NCI-H748 (cell line): ENCODE measurements at regions not wholly inside any gene's neighbourhood (a gene's known extent, or its start where the extent isn't known, plus 50 kb on each side); places are given as distances from the start of the nearest gene placed in this dataset.
A peak's percentile ranks its signal among the peaks of the same experiment; 100 is the strongest.

ENCODE experiments used
- DNase-seq: peaks from one replicate; lab custom pipeline; 2025; ENCODE audit not compliant: unreplicated experiment; lab: John Stamatoyannopoulos, UW

DNA sequence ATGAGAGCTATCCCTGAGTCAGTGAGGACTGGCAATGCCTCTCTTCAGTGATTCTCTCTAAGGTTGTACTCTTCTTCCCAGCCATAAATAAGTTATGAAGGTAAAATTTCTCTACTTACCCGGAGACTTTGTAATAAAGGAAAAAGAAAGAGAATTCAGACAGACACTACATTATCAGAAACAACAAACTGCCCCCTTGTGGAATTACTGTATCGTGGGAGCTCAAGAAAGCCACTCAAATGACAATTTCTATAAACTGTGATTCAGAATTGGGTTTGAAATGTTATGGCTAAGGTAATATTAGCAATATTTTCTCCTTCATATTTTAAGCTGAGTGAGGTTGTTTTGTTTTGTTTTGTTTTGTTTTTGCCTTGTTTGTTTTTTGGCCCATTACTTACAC, 155.8 kb upstream of the TANK start:
- peak; percentile 6 for DNase-seq

DNA sequence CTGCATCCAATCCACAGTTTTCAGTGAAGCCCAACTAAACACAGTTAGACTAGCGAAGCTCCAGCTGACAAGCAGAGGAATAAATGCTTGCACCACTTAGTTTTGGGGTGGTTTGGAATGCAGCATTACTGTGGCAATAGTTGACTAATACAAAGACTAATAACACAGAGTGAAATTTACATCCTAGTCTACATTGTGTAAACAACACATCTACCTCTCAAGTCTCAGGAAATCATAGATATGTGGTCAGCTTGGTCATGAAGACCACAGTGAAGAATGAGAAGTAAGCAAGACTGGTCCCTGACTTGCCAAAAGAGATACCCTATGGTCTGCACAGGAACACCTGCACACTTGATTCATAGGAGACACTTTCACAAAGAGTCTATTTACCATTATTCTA, 155.1 kb upstream of the TANK start:
- no peak for DNase-seq

DNA sequence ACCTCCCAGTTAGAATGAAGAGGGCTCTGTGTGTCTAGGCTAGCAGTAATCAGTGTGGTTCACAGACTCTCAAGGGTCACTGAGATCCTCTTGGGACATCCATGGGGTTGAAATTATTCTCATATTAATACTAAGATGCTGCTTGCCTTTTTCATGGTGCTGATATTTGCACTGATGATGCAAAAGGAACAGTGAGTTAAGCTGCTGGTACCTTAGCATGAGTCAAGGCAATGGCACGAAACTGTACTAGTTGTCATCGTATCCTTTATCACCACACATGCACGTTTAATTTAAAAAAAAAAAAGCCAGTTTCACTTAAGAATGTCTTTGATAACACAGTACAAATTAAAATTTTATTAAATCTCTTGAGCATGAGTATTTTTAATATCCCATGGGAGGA, 151.9 kb upstream of the TANK start:
- no peak for DNase-seq

DNA sequence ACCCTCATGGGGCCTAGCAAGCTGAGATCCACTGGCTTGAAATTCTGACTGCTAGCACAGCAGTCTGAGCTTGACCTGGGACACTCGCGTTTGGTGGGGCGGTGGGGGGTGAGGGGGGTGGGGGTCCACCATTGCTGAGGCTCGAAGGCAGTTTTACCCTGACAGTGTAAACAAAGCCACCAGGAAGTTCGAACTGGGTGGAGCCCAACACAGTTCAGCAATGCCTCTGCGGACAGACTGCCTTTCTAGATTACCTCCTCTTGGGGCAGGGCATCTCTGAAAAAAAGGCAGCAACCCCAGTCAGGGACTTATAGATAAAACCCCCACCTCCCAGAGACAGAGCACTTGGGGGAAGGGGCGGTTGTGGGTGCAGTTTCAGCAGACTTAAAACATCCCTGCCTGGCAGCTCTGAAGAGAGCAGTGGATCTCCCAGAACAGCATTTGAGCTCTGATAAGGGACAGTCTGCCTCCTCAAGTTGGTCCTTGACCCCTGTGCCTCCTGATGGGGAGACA, 149.7 kb upstream of the TANK start:
- no peak for DNase-seq

DNA sequence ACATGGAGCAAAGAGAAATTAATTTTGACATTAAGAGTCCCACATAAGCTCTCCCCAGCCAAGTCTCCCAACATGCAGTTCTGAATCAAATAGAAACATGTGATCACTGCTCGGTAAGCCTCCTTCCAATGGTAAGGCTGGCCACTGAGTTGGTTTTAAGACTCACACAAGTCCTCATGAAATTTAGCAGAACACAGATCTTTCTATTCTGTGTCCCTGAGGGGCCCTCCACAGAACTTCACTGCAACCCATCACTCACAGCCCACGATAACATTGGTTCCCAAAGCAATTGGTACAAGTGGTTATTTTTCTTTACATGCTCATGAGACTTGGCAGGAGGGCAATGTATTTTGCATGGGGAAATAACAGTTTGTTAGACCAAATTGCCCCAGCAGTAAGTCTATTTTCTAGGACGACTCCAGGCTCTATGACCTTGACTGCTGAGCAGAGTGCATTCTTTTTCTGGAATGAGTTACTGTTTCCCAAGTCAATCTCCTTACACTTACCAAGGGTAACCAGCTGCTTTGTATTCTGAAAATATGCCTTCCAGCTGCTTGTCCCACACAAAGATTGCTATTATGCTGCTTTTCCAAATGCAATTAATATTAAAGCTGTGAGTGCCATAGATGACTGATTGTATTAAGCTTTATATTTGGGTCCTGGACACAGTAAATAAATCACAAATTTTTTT, 142.3 kb upstream of the TANK start:
- DNase-seq = no peak

DNA sequence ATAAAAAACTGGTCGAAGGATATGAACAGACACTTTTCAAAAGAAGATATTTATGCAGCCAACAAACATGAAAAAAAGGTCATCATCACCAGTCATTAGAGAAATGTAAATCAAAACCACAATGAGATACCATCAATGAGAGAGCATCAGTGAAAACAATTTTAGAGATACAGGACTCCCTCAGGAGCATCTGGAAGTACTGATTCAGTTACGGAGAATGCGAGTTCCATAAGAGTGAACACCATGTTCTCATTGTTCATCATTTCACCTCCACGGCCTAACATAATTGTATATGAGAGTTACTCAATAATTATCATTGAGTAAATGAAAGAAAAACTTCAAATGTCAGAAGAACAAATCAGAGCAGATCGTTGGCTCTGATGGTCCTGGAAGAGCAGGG, 140.9 kb upstream of the TANK start:
- no peak for DNase-seq

DNA sequence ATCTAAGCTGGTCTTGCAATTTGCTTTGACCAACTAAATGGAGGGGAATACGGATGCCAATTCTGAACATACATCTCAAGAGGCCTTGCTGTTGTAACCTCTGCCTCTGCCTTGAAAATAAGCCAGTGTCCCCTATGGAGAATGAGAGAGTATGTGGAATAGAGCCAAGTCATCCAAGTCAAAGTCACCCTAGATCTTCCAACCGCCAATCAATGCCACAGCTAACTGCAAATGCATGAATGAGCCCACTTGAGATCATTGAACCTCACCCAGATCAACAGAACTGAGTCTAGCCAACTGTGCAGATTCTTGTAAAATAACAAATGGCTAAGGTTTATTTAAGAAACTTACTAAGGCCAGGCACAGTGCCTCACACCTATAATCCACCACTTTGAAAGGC, 139.8 kb upstream of the TANK start:
- DNase-seq = no peak

DNA sequence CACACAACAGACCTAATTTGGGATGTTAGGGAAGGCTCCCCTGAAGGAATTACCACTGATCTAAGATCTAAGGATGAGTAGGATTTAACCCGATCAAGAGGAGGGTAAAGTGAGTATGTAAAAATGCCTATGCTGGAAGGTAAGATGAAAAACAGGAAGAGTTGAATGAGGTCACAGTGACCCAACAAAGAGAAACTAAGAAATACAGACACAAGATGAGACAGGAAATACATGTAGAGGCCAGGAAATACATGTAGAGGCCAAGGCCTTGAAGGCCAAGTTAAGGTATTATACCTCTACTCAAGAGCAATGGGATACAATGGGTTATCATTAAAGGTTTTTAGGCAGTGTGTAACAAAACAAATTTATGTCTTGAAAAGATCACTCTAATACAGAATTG, 131.6 kb upstream of the TANK start:
- DNase-seq = no peak

DNA sequence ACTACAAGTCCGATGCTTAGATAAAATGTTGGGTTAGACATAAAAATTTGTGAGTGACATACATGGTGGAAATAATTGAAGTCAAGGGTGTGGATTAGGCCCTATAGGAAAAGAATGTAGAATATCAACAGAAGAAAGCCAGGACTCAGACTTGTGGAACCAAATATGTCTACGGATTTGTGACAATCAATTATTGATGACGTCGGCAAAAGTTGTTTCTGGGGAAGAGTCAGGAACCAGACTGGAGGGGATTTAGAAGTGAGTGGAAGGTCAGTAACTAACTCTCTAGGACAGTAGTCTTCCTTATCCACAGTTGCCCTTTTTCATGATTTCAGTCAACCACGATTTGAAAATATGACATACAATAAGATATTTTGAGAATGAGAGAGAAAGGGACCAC, 130.9 kb upstream of the TANK start:
- no peak for DNase-seq

DNA sequence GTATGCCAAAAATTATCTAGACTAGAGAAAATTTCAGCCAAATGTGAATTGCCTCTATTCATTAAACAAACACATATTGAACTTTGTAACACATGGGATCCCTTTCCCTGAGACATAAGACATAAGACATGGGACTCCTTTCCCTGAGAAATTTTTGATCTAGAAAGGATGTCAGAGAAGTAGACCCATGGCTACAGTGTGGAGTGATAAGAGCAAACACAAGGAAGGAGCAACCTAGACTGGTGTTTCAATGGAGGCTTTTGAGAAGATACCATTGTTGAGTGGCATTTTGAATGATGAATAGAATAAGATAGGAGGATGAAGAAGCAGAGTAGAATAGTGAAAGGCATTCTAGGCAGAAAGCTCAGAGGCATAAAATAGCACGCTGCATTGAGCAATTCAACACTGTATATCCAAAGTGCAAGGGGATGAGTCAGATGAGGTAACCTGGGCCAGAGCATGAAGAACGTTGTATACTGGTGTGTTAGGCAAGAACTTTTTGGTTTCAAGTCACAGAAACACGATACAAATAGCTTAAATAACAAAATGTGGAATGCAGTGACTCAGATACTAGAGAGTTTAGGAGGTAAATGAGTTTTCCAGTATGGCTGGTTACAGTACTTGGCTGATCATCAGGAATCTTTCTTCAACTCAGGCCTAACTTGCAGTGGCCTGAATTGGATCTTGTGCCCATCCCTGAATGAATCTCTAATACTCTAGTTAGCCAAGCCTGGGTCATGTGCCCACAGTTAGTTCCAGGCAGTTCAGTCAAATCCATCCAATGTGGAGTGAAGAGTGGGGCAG, 129.8 kb upstream of the TANK start:
- no peak for DNase-seq

DNA sequence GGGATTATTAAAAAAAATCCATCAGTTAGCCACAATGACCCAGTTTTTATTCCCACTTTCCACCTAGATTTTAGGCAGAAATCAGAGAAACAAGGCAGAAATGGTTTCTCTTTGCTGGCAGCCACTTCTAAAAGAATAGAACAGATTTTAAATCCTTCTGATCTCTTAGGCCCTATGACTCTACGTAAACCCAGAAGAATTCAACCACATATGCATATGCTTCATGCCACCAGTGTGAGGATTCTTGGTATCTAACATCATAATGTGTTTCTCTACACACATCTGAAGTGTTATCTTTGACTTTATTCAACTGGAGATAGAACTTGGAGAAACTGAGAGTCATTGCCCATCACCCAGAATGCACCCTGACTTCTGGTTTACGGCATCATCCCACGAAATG, 128.7 kb upstream of the TANK start:
- DNase-seq = no peak

DNA sequence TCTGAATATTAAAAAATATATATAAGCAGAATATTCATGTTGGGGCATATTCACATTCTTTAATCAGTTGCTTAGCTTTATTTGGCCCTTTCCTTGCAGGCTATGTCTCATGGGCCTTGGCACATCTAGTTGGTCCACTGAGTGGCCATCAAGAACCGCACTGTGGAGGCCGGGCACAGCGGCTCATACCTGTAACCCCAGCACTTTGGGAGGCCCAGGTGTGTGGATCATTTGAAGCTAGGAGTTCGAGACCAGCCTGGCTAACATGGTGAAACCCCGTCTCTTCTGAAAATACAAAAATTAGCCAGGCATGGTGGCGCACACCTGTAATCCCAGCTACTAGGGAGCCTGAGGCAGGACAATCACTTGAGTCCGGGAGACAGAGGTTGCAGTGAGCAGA, 127.6 kb upstream of the TANK start:
- DNase-seq = no peak

DNA sequence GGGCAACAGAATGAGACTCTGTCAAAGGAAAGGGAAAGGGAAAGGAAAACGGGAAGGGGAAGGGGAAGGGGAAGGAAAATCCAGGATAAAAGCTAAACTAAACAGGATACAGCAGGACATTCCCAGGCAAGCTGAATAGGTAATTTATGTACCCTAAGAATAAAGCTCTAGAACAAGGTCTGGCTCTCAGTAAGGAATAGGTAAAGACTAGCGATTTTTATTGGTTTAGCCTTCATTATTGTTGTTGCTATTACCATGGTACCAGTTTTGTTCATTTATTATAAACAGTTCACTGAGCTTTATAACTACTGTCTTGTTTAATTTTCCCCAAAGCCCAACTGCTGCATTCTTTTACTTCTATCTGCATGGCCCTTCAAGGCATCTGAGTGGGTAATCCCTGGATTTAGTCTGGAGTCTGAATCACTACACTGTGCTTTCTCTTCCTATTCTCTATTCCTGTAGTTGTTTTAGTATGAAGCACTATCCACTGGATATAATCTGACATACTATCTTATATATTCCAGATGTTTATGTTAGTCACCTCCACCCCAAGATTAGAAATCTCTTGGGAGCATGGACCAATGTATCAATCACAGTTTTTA, 127.1 kb upstream of the TANK start:
- no peak for DNase-seq

DNA sequence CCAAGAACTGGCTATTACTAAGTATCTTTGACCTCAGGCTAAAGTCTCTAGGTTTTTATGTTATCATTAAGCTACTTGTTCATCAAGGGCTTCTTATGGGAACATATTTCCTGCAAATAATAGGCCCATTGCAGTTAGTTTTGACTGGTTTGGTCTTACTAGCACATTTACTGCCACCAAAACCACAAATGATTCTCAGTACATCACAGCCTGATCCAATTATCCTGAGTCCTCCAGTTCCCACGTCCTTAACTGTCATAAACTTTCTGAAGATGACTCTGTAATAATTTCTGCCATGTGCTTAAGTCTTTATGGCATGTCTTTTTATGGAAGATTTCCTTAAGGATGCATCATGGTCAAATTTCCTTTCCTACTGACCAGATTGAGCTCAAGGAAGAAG, 123.3 kb upstream of the TANK start:
- DNase-seq = no peak

DNA sequence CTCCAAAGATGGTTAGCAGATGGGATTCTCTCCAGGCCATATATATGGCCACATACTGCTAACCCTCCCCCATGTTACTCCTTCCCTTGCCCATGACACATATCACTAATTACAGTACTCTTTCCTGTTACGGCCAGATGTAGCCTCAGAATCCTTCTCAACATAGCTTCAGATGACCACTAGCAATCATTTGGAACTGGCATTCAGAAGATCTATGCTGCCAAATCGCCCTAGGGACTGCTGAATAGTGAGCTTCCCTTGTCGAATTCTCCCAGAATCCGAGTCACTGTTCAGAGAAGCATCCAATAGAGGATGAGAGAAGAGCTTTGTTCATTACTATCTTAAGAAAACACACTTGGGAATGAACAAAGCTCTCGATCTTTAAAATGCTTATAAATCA, 121.2 kb upstream of the TANK start:
- DNase-seq = no peak

DNA sequence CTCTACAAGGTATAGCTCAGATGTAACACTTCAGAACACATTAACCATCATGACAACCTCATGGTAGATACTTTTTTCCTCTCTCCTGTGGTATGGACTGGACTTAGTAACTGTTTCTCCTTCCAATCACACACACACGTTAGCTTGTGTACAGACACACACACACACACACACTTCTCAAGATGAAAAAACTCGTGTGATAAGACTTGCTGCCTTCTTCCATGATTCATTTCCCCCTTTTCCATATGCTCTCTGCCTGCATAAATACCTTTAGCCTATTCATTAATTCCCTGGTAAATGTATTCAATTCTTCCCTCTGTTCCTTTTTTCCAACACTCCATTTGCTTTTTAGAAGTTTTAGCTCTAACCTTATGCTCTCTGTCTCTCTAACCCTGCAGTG, 118.9 kb upstream of the TANK start:
- no peak for DNase-seq

DNA sequence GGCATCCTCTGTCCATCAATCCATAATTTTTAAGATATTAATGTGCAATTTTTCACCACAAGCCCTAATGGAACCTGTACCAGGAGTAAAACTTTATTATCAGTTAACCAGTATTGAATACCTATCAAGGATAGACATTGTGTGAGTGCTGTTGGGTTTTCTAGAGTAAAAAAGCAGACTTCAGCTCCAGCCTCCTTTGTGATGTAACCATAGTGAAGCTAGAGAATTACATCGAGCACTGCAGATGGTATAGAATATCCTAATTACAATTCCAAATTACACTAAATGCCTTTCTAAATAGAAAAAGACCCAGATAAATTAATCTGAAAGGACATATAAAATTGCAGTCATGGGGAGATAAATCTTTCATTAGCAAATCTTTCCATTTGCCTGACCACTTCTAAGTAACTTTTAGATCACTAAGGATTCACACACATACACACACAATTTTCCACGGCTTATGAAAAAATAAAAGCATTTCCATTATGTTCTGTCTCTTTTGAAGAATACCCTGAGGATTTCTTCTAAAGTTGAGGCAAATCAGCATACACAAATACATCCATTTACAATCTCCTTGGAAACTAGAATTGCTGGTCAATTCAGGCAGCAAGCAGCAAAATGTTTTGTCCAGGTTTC, 117.1 kb upstream of the TANK start:
- no peak for DNase-seq

DNA sequence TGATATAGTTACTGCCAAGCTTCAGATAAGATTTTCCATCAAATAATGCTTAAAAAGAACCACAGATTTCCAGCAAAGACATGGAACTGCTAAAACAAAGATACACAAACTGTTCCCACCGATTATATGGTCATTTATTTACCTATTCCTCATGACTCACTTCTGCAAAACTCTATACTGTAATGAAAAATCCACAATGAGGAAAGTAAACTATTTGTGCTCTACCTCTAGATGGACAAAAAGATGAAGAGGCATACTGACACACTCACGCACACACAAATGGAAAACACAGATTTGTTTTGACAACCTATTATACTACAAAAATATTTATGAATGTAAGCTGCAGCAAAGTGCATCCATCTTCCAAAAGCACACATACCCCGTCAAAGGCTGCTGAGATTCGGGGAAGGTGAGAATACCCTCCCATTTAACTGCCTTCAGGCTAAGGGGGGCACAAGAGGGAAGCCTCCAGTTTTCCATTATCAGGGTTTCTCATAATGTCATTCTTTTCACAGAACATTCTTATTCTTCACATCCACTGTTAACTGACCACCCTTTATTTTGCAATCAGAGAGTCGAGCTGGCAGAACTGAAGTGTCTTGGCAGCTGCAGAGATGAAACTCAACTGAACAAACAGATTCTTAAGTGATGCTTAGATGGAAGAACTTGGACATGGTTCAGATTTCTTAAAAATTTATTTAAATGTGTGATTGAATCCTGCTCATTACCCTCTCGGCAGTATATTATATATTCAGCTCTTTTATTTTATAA, 115.9 kb upstream of the TANK start:
- DNase-seq = no peak

DNA sequence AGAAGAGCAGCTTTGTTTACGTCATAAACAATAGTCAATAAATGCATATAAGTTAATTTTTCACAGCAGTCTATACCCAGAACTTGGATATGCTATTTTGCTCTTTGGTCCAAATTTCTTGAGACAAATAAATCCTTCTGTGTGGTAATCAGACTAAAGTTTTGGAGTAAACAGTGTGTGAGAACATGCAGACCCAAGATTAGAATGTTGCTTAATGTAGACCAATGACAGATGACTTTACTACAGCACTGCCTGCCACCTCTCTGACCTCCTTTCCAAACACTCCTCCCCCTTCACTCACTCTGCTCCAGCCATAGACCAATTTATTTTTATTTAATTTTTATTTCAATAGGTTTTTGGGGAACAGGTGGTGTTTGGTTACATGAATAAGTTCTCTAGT, 115.3 kb upstream of the TANK start:
- DNase-seq = no peak

DNA sequence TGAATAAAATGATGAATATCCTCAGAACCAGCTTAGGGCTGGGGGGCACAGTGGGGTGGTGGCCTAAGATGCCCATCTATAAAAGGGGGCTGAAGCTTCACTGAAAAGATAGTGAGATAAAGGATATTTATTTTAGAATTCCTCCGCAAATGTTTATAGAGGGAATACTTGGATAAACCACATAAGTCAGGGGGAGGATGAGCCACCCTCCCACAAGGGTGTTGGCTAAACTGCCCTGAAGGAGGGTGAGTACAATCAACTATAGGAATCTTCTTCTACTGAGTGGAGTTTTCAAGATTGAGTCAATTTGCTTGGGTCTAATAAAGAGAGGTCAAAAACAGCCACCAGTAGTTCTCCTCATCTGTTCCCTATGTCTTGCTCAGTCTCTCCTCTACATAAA, 114.5 kb upstream of the TANK start:
- no peak for DNase-seq

DNA sequence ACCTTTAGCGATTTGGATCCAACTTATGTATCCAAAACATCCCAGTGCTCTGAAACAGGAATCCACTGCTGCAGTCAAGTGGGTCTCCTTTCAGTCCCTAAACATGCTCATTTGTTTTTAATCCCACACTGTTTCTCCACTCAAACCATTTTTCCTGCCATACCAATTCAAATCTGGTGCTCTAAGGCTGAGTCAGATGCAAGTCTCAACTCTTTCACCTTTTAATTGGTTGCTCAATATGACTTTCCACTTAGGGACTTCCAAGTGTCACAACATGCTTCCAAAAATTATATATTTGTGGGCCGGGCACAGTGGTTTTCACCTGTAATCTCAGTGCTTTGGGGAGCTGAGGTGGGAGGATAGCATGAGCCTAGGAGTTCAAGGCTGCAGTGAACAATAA, 113.4 kb upstream of the TANK start:
- DNase-seq = no peak
